ENCODE measurements at regions not wholly inside any gene's neighbourhood (a gene's known extent, or its start where the extent isn't known, plus 50 kb on each side); places are given as distances from the start of the nearest gene placed in this dataset.

DNA sequence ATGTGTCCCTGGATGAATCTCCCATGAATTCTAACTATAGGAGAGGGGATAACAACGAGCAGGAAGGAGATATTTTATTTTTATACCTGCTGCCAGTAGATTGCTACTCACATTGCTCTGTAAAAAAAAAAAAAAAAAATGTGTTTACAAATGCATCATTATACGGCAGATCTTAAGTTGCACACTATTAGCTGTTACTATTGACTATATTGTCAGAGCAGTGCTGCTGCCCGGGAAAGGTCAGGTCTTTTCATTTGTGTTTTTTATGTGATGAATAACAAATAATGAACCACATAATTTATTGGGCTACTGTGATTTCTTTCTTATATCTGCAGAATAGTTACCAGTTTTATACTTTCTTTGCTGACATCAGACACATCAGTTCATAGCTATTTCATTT, 393.3 kb downstream of the C6orf118 start:
- TF ChIP-seq, protein P1, sequence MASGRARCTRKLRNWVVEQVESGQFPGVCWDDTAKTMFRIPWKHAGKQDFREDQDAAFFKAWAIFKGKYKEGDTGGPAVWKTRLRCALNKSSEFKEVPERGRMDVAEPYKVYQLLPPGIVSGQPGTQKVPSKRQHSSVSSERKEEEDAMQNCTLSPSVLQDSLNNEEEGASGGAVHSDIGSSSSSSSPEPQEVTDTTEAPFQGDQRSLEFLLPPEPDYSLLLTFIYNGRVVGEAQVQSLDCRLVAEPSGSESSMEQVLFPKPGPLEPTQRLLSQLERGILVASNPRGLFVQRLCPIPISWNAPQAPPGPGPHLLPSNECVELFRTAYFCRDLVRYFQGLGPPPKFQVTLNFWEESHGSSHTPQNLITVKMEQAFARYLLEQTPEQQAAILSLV (CRISPR knock-in tag; IDR thresholded peaks at IDR 0.05; ENCODE audit: borderline replicate concordance), result no peak
- no peak for TF ChIP-seq MAFF (IDR thresholded peaks at IDR 0.05; ENCODE audit: low read depth, low read length)
- TF ChIP-seq ZNF20 (CRISPR knock-in tag; IDR thresholded peaks at IDR 0.05), result no peak
- TF ChIP-seq RXRB (CRISPR knock-in tag; IDR thresholded peaks at IDR 0.05; ENCODE audit: borderline replicate concordance), result no peak
- TF ChIP-seq EHMT2 (IDR thresholded peaks at IDR 0.05; ENCODE audit: borderline replicate concordance, low read depth, low read length), result no peak
- TF ChIP-seq, protein P2, sequence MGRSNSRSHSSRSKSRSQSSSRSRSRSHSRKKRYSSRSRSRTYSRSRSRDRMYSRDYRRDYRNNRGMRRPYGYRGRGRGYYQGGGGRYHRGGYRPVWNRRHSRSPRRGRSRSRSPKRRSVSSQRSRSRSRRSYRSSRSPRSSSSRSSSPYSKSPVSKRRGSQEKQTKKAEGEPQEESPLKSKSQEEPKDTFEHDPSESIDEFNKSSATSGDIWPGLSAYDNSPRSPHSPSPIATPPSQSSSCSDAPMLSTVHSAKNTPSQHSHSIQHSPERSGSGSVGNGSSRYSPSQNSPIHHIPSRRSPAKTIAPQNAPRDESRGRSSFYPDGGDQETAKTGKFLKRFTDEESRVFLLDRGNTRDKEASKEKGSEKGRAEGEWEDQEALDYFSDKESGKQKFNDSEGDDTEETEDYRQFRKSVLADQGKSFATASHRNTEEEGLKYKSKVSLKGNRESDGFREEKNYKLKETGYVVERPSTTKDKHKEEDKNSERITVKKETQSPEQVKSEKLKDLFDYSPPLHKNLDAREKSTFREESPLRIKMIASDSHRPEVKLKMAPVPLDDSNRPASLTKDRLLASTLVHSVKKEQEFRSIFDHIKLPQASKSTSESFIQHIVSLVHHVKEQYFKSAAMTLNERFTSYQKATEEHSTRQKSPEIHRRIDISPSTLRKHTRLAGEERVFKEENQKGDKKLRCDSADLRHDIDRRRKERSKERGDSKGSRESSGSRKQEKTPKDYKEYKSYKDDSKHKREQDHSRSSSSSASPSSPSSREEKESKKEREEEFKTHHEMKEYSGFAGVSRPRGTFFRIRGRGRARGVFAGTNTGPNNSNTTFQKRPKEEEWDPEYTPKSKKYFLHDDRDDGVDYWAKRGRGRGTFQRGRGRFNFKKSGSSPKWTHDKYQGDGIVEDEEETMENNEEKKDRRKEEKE (IDR thresholded peaks at IDR 0.05), result no peak
- no peak for TF ChIP-seq KLF9 (CRISPR knock-in tag; IDR thresholded peaks at IDR 0.05; ENCODE audit: low read depth)
- no peak for TF ChIP-seq ZNF746 (CRISPR knock-in tag; IDR thresholded peaks at IDR 0.05)
- TF ChIP-seq ZNF446 (CRISPR knock-in tag; IDR thresholded peaks at IDR 0.05), result no peak
- TF ChIP-seq HES4 (CRISPR knock-in tag; IDR thresholded peaks at IDR 0.05; ENCODE audit: borderline replicate concordance), result no peak
- no peak for TF ChIP-seq SP140L (CRISPR knock-in tag; IDR thresholded peaks at IDR 0.05; ENCODE audit: borderline replicate concordance)
- no peak for TF ChIP-seq EED (CRISPR knock-in tag; IDR thresholded peaks at IDR 0.05)
- TF ChIP-seq, protein P3, sequence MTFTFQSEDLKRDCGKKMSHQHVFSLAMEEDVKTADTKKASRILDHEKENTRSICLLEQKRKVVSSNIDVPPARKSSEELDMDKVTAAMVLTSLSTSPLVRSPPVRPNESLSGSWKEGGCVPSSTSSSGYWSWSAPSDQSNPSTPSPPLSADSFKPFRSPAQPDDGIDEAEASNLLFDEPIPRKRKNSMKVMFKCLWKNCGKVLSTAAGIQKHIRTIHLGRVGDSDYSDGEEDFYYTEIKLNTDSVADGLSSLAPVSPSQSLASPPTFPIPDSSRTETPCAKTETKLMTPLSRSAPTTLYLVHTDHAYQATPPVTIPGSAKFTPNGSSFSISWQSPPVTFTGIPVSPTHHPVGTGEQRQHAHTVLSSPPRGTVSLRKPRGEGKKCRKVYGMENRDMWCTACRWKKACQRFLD (CRISPR knock-in tag; IDR thresholded peaks at IDR 0.05; ENCODE audit: borderline replicate concordance), result no peak
- H3K9ac ChIP-seq (ENCODE audit: insufficient read depth, low read depth, low read length), result no peak overlapping the region

More for the DNA sequence above, 393.3 kb downstream of the C6orf118 start:
- Histone ChIP-seq H4K20me1 (ENCODE audit: insufficient read depth, low read length) (no peaks in the 10 kb centered on the region), H3K4me1 (ENCODE audit: insufficient read depth, low read length) (no peaks in the 10 kb centered on the region), H3K79me2 (ENCODE audit: insufficient read depth, low read length) (no peaks in the 10 kb centered on the region), H2AFZ (ENCODE audit: low read length) (no peak overlapping the region), H3K4me2 (ENCODE audit: low read depth, low read length) (no peak overlapping the region), H3K9me3 (ENCODE audit: low read length) (peaks cover 85% of the 10 kb centered on the region), H3K27me3 (ENCODE audit: control insufficient read depth in 1 of 2, insufficient read depth in 2 of 2, low read length in 2 of 2) (no peaks in the 10 kb centered on the region), H3K27ac (ENCODE audit: extremely low read length, insufficient read depth, low read length) (no peak overlapping the region), H3K4me3 (replicated peaks in 1 of 3; ENCODE audit: insufficient read depth in 1 of 3, low read depth in 2 of 3, low read length in 3 of 3) (no peak overlapping the region), H3K36me3 (replicated peaks in 1 of 2; ENCODE audit: control insufficient read depth in 1 of 2, insufficient read depth in 2 of 2, low read length in 2 of 2) (no peaks in the 10 kb centered on the region)
- intact Hi-C loops (cut with micrococcal nuclease; ENCODE audit: unreplicated experiment) (no loop called here), in situ Hi-C loops (cut with HindIII; ENCODE audit: extremely low pct_ligation_motif_present, low pct_unique_long_range_greater_than_20kb) (no loop called here)
- DNase-seq (ENCODE audit: low spot score), result no peak
- no TSS peak for BruUV-seq (replicated peaks)
- ChIA-PET POLR2A (no interaction called here), CTCF (ENCODE audit: low intra/inter-chr PET ratio, low total read pairs) (no interaction called here)
- 41% methylated on average over 3 of the region's 3 CpGs for WGBS (ENCODE audit: low lambda C conversion rate)
- ATAC-seq, result no peak
- no peak for FAIRE-seq

Measured in HepG2 (cell line).